ENCODE measurements at regions not wholly inside any gene's neighbourhood (a gene's known extent, or its start where the extent isn't known, plus 50 kb on each side); places are given as distances from the start of the nearest gene placed in this dataset.

DNA sequence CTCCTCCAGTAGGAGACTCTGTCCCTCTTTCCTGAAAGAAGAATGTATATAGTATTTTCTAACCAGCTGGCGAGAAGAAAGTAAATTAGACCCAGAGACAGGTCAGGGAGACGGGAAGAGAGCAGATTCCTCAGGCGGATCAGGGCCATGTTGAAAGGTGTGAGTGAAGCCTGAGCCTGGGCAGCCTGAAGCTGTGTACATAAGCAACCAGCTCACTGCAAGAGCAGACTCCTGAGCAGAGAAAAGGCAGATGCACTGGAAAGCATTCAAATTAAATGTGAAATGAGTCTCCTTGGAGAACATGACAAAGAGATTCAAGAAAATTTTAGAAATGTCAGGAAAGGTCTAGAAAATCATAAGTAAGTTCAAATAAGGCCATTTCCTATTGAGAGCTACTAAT, 165.8 kb downstream of the GOLIM4 start:
- H3K4me2 ChIP-seq (ENCODE audit: low read length): no peak overlapping the region

GRCh38 chr3:167928381-167928780, 167.3 kb downstream of the GOLIM4 start:
- H3K4me1 ChIP-seq (ENCODE audit: low read length): peaks cover 14% of the 10 kb centered on the region
- H3K36me3 ChIP-seq (replicated peaks; ENCODE audit: low read depth, low read length): no peaks in the 10 kb centered on the region
- no peaks in the 10 kb centered on the region for H3K27me3 ChIP-seq (ENCODE audit: low read depth, low read length)
- no peaks in the 10 kb centered on the region for H3K79me2 ChIP-seq (ENCODE audit: low read length)
- H3K9me3 ChIP-seq (ENCODE audit: insufficient read depth, low read length): no peaks in the 10 kb centered on the region
- no peak overlapping the region for H3K4me3 ChIP-seq (ENCODE audit: low read length)
- no peak for TF ChIP-seq EZH2phosphoT487 (IDR thresholded peaks at IDR 0.05; ENCODE audit: low read depth)
- TF ChIP-seq, protein P1, sequence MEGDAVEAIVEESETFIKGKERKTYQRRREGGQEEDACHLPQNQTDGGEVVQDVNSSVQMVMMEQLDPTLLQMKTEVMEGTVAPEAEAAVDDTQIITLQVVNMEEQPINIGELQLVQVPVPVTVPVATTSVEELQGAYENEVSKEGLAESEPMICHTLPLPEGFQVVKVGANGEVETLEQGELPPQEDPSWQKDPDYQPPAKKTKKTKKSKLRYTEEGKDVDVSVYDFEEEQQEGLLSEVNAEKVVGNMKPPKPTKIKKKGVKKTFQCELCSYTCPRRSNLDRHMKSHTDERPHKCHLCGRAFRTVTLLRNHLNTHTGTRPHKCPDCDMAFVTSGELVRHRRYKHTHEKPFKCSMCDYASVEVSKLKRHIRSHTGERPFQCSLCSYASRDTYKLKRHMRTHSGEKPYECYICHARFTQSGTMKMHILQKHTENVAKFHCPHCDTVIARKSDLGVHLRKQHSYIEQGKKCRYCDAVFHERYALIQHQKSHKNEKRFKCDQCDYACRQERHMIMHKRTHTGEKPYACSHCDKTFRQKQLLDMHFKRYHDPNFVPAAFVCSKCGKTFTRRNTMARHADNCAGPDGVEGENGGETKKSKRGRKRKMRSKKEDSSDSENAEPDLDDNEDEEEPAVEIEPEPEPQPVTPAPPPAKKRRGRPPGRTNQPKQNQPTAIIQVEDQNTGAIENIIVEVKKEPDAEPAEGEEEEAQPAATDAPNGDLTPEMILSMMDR (IDR thresholded peaks at IDR 0.05; ENCODE audit: low read depth, low read length): no peak
- H3K27ac ChIP-seq (ENCODE audit: low read length): no peak overlapping the region
- H3K4me2 ChIP-seq (ENCODE audit: low read length): no peak overlapping the region
- H4K20me1 ChIP-seq (ENCODE audit: insufficient read depth, low read length): no peaks in the 10 kb centered on the region
- H2AFZ ChIP-seq (ENCODE audit: low read depth, low read length): no peak overlapping the region
- H3K9ac ChIP-seq (ENCODE audit: low read length): no peak overlapping the region

More for the DNA sequence above, 165.8 kb downstream of the GOLIM4 start:
- Histone ChIP-seq H3K27ac (ENCODE audit: low read length) (no peak overlapping the region), H4K20me1 (ENCODE audit: insufficient read depth, low read length) (no peaks in the 10 kb centered on the region), H3K9me3 (ENCODE audit: insufficient read depth, low read length) (no peaks in the 10 kb centered on the region), H3K4me1 (ENCODE audit: low read length) (peaks cover 14% of the 10 kb centered on the region), H3K36me3 (replicated peaks; ENCODE audit: low read depth, low read length) (no peaks in the 10 kb centered on the region), H3K27me3 (ENCODE audit: low read depth, low read length) (no peaks in the 10 kb centered on the region), H2AFZ (ENCODE audit: low read depth, low read length) (no peak overlapping the region), H3K4me3 (ENCODE audit: low read length) (no peak overlapping the region), H3K9ac (ENCODE audit: low read length) (no peak overlapping the region), H3K79me2 (ENCODE audit: low read length) (no peaks in the 10 kb centered on the region)
- TF ChIP-seq, protein P1 (IDR thresholded peaks at IDR 0.05; ENCODE audit: low read depth, low read length): no peak
- TF ChIP-seq EZH2phosphoT487 (IDR thresholded peaks at IDR 0.05; ENCODE audit: low read depth): no peak

- no peaks in the 10 kb centered on the region for H4K20me1 ChIP-seq (ENCODE audit: insufficient read depth, low read length)
- no peaks in the 10 kb centered on the region for H3K9me3 ChIP-seq (ENCODE audit: insufficient read depth, low read length)
- no peak overlapping the region for H3K9ac ChIP-seq (ENCODE audit: low read length)
- no peak overlapping the region for H3K27ac ChIP-seq (ENCODE audit: low read length)
- no peaks in the 10 kb centered on the region for H3K4me1 ChIP-seq (ENCODE audit: low read length)
- TF ChIP-seq, protein P1 (IDR thresholded peaks at IDR 0.05; ENCODE audit: low read depth, low read length): no peak
- no peak for TF ChIP-seq EZH2phosphoT487 (IDR thresholded peaks at IDR 0.05; ENCODE audit: low read depth)
- H3K4me3 ChIP-seq (ENCODE audit: low read length): no peak overlapping the region
- H3K4me2 ChIP-seq (ENCODE audit: low read length): no peak overlapping the region
- no peaks in the 10 kb centered on the region for H3K36me3 ChIP-seq (replicated peaks; ENCODE audit: low read depth, low read length)
- H3K27me3 ChIP-seq (ENCODE audit: low read depth, low read length): 0 out of 2 replicates have a peak, but pooled peaks cover 6% of the 10 kb centered on the region
- H2AFZ ChIP-seq (ENCODE audit: low read depth, low read length): no peak overlapping the region
- no peaks in the 10 kb centered on the region for H3K79me2 ChIP-seq (ENCODE audit: low read length)
Observed at GRCh38 chr3:167920747-167921146, 175.0 kb downstream of the GOLIM4 start.

DNA sequence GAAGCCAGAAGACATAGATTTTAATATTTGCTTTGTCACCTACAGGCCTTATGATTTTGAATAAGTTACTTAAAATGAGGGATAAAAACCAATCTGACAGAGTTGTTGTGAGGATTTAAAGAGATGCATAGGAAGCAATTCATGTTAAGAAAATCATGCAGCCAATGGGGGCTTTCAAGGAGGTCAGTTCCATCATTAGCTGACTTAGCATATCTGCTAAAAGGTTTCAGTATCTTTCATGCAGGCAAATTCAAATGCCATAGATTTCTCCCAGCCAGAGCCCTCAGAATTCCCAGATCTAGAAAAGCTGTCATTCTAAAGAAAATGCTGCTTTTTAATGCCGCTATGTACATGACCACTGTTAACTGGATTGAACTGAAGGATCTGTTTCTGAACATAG, 176.1 kb downstream of the GOLIM4 start:
- H3K4me1 ChIP-seq (ENCODE audit: low read length): no peaks in the 10 kb centered on the region
- no peaks in the 10 kb centered on the region for H3K9me3 ChIP-seq (ENCODE audit: insufficient read depth, low read length)
- H3K4me2 ChIP-seq (ENCODE audit: low read length): no peak overlapping the region
- TF ChIP-seq, protein P1 (IDR thresholded peaks at IDR 0.05; ENCODE audit: low read depth, low read length): no peak
- no peak for TF ChIP-seq EZH2phosphoT487 (IDR thresholded peaks at IDR 0.05; ENCODE audit: low read depth)
- H4K20me1 ChIP-seq (ENCODE audit: insufficient read depth, low read length): no peaks in the 10 kb centered on the region
- no peak overlapping the region for H3K9ac ChIP-seq (ENCODE audit: low read length)
- H2AFZ ChIP-seq (ENCODE audit: low read depth, low read length): no peak overlapping the region
- 0 out of 2 replicates have a peak, but pooled peaks cover 6% of the 10 kb centered on the region for H3K27me3 ChIP-seq (ENCODE audit: low read depth, low read length)
- no peaks in the 10 kb centered on the region for H3K36me3 ChIP-seq (replicated peaks; ENCODE audit: low read depth, low read length)
- no peak overlapping the region for H3K4me3 ChIP-seq (ENCODE audit: low read length)
- H3K27ac ChIP-seq (ENCODE audit: low read length): no peak overlapping the region
- no peaks in the 10 kb centered on the region for H3K79me2 ChIP-seq (ENCODE audit: low read length)
